ENCODE measurements at regions not wholly inside any gene's neighbourhood (a gene's known extent, or its start where the extent isn't known, plus 50 kb on each side); places are given as distances from the start of the nearest gene placed in this dataset.

DNA sequence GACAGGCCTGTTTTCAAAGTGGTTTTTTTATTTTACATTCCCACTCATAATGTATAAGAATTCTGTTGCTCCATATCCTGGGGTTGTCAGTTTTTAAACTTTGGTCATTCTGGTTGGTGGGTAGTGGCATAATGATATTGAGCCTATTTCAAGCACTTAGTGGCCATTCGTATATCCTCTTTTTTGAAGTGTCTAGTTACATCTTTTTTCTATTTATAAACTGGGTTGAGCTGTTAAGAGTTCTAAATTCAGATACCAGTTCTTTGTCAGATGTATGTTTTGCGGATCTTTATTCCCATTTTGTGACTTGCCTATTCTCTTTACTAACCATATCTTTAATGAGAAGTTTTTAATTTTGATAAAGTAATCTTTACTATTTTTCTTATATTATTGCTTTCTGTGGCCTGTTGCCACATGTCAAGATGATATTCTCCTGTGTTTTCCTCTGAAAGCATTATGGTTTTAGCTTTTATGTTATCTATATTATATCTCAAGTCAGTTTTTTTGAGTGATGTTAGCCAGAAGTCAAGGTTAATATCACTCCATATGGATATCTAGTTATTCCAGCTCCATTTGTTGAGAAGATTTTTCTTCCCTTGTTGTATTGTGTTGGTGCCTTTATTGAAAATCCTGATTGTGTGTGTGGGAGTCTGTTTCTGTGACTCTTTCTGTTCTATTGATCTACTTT is 110.9 kb downstream of the FHIP1A start (continued):
- TF ChIP-seq, protein P1, sequence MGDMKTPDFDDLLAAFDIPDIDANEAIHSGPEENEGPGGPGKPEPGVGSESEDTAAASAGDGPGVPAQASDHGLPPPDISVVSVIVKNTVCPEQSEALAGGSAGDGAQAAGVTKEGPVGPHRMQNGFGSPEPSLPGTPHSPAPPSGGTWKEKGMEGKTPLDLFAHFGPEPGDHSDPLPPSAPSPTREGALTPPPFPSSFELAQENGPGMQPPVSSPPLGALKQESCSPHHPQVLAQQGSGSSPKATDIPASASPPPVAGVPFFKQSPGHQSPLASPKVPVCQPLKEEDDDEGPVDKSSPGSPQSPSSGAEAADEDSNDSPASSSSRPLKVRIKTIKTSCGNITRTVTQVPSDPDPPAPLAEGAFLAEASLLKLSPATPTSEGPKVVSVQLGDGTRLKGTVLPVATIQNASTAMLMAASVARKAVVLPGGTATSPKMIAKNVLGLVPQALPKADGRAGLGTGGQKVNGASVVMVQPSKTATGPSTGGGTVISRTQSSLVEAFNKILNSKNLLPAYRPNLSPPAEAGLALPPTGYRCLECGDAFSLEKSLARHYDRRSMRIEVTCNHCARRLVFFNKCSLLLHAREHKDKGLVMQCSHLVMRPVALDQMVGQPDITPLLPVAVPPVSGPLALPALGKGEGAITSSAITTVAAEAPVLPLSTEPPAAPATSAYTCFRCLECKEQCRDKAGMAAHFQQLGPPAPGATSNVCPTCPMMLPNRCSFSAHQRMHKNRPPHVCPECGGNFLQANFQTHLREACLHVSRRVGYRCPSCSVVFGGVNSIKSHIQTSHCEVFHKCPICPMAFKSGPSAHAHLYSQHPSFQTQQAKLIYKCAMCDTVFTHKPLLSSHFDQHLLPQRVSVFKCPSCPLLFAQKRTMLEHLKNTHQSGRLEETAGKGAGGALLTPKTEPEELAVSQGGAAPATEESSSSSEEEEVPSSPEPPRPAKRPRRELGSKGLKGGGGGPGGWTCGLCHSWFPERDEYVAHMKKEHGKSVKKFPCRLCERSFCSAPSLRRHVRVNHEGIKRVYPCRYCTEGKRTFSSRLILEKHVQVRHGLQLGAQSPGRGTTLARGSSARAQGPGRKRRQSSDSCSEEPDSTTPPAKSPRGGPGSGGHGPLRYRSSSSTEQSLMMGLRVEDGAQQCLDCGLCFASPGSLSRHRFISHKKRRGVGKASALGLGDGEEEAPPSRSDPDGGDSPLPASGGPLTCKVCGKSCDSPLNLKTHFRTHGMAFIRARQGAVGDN (IDR thresholded peaks at IDR 0.05) = no peak
- TF ChIP-seq SMAD1 (IDR thresholded peaks at IDR 0.05; ENCODE audit: low read depth, partially characterized antibody) (no peak), SUPT20H (IDR thresholded peaks at IDR 0.05; ENCODE audit: borderline replicate concordance, control insufficient read depth, low read depth, low read length) (no peak), SMC3 (IDR thresholded peaks at IDR 0.05; ENCODE audit: borderline replicate concordance, low read length) (no peak), SMAD5 (IDR thresholded peaks at IDR 0.05; ENCODE audit: low read depth) (no peak), TCF12 (IDR thresholded peaks at IDR 0.05; ENCODE audit: low read depth, low read length) (no peak), RCOR1 (conservative IDR thresholded peaks at IDR 0.05; ENCODE audit: low read depth, low read length) (no peak)
- TF ChIP-seq, protein P2, sequence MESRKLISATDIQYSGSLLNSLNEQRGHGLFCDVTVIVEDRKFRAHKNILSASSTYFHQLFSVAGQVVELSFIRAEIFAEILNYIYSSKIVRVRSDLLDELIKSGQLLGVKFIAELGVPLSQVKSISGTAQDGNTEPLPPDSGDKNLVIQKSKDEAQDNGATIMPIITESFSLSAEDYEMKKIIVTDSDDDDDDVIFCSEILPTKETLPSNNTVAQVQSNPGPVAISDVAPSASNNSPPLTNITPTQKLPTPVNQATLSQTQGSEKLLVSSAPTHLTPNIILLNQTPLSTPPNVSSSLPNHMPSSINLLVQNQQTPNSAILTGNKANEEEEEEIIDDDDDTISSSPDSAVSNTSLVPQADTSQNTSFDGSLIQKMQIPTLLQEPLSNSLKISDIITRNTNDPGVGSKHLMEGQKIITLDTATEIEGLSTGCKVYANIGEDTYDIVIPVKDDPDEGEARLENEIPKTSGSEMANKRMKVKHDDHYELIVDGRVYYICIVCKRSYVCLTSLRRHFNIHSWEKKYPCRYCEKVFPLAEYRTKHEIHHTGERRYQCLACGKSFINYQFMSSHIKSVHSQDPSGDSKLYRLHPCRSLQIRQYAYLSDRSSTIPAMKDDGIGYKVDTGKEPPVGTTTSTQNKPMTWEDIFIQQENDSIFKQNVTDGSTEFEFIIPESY (IDR thresholded peaks at IDR 0.05) = no peak
